ENCODE measurements at regions not wholly inside any gene's neighbourhood (a gene's known extent, or its start where the extent isn't known, plus 50 kb on each side); places are given as distances from the start of the nearest gene placed in this dataset.

DNA sequence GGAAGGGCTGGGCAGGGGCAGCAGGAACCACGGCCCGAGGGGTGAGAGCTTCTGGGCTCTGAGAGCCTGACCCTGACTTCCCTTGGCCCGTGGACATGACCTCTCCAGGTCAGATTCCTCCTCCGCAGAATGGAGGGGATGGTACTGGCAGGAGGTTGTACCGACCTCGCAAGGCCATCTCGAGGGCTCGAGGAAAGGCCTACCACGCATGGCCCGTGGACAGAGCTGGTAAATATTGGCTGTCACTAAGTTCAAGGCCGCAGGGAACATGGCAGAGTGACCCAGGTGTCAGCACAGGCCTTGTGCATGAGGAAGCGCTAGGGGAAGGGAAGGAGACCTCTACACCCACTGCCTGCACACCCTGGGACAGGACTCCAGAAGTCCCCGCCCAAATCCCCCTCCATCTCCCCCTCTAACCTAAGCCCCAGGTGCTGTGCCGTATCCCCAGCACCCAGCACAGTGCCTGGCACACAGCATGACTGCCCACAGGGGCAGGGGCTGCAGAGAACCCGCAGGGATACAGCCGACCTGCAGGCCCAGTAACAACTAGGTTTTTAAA is 54.9 kb upstream of the PPP2R5C start:
- DNase-seq (ENCODE audit: low read depth): no peak

DNA sequence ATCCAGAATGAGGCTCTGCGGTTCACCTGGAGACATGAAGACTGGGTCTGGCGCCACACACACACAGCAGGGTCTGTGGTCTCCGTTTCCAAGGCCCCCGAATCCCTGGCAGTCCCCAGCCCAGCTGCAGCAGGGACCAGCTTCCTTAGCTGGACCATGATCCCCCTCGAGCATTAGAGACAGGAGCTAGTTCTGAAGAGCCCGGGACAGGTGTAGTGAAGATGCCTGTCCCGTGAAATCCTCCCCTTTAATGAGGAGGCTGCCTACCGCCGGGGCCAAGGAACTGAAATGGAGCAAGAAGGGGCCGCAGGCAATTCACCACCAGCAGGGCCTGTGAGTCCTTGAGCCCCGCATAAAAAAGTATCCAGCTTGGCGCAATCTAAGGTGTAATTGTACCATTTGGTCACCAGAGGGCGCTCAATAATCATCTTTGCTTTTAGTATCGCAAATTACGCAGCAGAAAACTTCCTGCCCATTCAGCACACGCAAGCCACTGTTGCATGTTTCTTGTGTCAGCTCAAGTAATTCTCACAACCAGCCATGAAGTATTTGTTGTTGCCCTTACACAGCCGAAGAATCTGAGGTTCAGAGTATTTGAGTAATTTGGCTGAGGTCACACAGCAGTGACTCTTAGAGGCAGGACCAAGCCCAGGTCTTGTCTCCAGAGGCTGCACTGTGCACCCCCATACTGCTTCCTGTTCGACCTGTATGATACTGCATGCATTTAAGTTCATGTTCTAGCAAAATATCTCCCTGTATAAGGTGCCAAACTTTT is 54.3 kb upstream of the PPP2R5C start:
- peak; percentile 32 for DNase-seq (ENCODE audit: low read depth)

DNA sequence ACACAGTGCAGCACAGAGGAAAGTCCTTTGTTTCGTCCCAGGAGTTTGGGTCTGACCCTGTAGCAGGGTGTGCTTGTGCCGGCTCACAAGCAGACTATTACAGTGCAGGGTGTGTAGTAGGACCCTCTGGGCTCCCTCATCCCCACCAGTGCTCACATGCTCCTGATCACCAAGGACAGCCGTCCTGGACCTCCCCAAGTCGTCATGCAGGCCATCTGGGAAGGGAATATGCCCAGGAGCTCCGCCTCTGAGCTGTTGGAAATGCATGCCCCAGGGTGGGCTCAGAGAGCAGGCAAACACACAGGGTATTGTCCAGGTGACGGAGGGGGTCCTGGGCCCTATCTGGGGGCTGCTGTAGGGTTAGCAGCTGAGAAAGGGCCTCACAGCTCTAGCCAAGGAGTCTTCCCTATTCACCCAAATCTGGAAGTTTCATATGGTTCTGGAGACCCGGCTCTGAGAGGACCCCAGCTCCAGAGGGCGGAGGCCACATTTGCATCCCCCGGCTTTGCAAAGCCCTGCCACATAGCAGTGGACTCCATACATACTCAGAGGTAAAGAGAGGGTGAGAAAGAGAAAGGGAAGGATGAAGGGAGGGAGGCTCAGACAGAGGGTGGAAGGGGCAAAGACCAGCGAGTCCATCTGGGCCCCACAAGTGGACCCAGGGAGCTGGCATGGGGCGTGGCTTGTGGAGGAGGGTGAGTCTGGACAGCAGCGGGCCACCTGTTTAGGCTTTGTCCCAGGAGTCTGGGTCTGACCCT is 53.5 kb upstream of the PPP2R5C start:
- no peak for DNase-seq (ENCODE audit: low read depth)

DNA sequence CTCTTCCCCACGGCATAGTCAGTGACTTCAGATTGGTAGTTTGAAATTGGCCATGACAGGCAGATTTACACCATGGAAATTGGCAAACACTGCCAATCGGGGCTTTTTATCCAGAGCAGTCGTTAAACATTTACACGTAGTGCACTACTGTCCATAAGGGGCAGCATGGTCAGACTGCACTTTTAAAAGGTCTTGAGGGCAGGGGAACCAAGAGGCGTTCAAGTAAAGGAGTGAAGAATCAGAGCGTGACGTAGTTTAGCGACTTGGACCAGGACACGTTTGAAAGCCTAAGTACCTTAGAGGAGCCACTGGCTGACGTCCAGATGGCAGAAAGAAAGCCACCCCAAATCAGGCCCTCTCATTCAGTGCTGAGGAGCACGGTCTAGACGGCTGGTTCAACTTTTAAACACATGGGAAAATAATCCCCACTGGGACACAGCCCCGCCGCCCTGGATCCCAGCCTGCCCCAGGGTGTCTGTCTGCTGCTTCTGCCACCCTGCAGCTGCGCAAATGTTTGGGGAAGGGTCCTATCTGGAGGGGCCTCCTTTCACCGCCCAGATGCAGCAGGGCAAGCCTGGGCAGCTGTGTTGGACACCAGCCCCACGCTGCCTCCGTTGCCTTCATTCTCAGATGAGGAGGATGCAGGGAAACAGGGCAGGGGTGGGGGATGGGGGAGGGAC is 52.5 kb upstream of the PPP2R5C start:
- DNase-seq (ENCODE audit: low read depth): no peak

DNA sequence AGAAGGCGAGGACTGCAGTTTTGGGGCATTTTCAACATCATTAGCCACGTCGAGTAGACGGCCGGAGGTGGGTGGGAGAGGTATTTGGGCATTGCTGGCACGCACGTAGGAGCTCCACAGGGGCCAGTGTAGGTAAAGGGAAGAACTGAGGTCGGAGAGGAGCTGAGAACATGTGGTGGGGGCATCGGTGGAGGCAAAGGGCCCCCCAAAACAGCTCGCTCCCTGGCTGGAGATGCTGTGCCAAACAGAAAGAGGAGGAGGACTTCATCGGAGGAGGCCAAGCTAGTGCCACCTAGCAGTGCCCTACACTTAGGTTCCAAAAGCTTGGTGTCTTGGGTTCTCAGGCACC is 52.0 kb upstream of the PPP2R5C start:
- no peak for DNase-seq (ENCODE audit: low read depth)

DNA sequence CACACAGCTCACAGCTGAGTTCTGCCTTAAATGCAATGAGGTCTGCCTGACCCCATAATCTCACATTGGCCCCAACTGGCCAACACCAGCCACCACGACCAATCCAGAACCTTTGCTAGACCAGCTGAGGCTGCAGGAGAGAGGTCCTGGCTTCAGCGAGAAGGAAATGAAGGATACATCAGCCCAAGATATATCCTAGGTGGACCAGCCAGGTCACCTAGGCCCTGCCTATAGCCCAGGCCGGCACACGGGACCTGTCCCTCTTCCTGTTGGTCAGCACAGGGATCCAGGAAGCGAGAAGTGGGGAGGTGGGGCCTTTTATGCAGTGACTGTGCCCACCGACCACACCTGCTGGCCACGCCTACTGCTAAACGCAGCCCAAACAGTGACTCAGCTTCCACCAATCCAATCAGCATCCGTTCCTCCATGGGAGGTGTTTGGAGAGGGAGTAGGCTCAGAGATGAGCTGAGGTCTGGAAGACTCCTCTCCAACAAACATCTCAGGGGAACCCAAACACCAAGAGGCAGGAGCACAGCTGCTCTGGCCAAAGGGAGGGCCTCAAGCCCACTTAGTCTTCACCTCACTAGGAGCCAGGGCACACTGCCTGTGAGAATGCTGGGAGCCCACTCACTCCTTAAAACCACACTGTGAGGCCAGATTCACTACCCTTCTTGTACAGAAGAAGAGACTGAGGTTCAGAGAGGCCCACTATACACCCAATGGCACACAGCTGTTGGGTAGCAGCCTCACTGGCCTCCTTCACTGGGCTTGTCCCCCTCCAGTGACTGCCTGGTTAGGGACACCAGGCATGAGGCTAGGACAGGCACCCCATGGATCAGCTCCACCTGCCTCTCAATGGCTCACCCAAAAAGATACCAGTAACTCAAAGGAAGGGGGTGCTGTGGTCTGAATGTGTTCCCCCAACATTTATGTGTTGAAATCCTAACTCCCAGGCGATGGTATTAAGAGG is 51.3 kb upstream of the PPP2R5C start:
- DNase-seq (ENCODE audit: low read depth): no peak

DNA sequence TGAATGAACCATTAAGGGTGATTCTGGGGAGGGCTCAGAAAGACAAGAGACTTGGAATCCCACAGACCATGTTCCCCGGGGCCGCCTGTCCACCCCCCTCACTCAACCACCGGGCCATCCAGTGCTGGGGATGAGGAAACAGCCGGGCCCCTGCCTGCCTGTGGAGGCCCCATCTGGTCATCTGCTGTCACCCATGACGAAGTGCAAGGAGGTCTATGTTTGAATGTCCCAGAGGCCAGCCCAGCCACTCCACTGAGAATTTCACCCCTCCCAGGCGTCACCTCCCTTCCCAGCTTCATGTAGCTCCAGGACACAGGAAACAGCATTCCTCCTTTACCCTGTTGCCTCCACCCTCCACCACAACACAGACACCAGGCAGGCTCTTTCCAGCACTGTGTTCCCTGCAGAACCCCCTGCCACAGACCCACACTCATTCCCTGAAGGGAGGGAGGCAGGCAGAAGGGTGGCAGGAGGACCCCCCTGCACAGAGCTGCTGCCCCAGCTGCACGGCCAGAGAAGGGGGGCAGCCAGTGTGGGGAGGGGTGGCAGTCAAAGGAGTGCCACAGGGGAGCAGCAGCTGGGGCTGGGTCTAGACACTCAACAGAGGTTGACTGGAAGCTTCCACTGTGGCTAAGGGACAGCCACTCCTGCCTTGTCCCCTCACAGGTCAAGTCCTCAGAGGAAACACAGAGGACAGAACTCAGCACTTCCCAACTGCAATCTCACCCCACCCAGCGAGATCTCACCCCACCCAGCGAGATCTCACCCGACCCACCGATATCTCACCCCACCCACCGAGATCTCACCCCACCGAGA is 50.3 kb upstream of the PPP2R5C start:
- no peak for DNase-seq (ENCODE audit: low read depth)
